Right atrium auricular region (tissue), 2 donors: ENCODE measurements at regions not wholly inside any gene's neighbourhood (a gene's known extent, or its start where the extent isn't known, plus 50 kb on each side); places are given as distances from the start of the nearest gene placed in this dataset.

ENCODE experiments used
- DNase-seq: peaks from one replicate; pipeline ENCODE4 v3.0.0-alpha.2; 2019; ENCODE audit warnings: low spot score
- H3K27ac ChIP-seq, 2 donors: fragments of 200-600 bp; sonication (generic); 1 replicate in 1 of 2; 2 replicates in 1 of 2; pipeline ENCODE4 v1.5.1; 2016 to 2019
- H3K27me3 ChIP-seq, 2 donors: fragments of 200-600 bp; sonication (generic); one replicate each; pipeline versions ENCODE4 v1.5.1 to v1.6.0; 2017 to 2019
- H3K36me3 ChIP-seq: fragments of 200-600 bp; sonication (generic); one replicate; pipeline ENCODE4 v1.5.1; 2016
- H3K4me1 ChIP-seq, 2 donors: fragments of 200-600 bp; sonication (generic); one replicate each; pipeline versions ENCODE4 v1.5.1 to v1.6.0; 2017 to 2019
- H3K4me3 ChIP-seq, 2 donors: fragments of 200-600 bp; sonication (generic); 1 replicate in 1 of 2; 2 replicates in 1 of 2; pipeline ENCODE4 v1.5.1; 2017 to 2019; ENCODE audit warnings: mild to moderate bottlenecking in 1 of 2, moderate library complexity in 1 of 2
- H3K9me3 ChIP-seq, 2 donors: fragments of 200-600 bp; sonication (generic); one replicate each; pipeline ENCODE4 v1.5.1; 2019
- TF ChIP-seq, protein P1 (sequence below), 2 donors: fragments of 200-600 bp; sonication (generic); IDR thresholded peaks; one replicate each; pipeline ENCODE4 v1.5.1; 2019; ENCODE audit warnings: antibody characterized with exemption in 2 of 2

- H3K27me3 ChIP-seq, result no peaks in the 10 kb centered on the region
- H3K36me3 ChIP-seq, result no peaks in the 10 kb centered on the region
- no peak for DNase-seq
- TF ChIP-seq, protein P1, sequence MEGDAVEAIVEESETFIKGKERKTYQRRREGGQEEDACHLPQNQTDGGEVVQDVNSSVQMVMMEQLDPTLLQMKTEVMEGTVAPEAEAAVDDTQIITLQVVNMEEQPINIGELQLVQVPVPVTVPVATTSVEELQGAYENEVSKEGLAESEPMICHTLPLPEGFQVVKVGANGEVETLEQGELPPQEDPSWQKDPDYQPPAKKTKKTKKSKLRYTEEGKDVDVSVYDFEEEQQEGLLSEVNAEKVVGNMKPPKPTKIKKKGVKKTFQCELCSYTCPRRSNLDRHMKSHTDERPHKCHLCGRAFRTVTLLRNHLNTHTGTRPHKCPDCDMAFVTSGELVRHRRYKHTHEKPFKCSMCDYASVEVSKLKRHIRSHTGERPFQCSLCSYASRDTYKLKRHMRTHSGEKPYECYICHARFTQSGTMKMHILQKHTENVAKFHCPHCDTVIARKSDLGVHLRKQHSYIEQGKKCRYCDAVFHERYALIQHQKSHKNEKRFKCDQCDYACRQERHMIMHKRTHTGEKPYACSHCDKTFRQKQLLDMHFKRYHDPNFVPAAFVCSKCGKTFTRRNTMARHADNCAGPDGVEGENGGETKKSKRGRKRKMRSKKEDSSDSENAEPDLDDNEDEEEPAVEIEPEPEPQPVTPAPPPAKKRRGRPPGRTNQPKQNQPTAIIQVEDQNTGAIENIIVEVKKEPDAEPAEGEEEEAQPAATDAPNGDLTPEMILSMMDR (IDR thresholded peaks at IDR 0.05), result no peak
- H3K9me3 ChIP-seq, result no peaks in the 10 kb centered on the region
- H3K4me1 ChIP-seq, result no peaks in the 10 kb centered on the region
- no peak overlapping the region for H3K27ac ChIP-seq
- H3K4me3 ChIP-seq, result no peak overlapping the region
Measured at GRCh38 chr5:159560088-159560487, 229.8 kb upstream of the IL12B start.

- no peaks in the 10 kb centered on the region for H3K27me3 ChIP-seq
- no peak overlapping the region for H3K4me3 ChIP-seq
- no peaks in the 10 kb centered on the region for H3K36me3 ChIP-seq
- TF ChIP-seq, protein P1 (IDR thresholded peaks at IDR 0.05), result no peak
- H3K9me3 ChIP-seq, result no peaks in the 10 kb centered on the region
- no peaks in the 10 kb centered on the region for H3K4me1 ChIP-seq
- DNase-seq, result no peak
- no peak overlapping the region for H3K27ac ChIP-seq
Measured at GRCh38 chr5:159564031-159564430, 233.7 kb upstream of the IL12B start.

GRCh38 chr5:159566832-159567231 lies 236.5 kb upstream of the IL12B start:
- H3K4me1 ChIP-seq, result no peaks in the 10 kb centered on the region
- H3K27me3 ChIP-seq, result no peaks in the 10 kb centered on the region
- no peaks in the 10 kb centered on the region for H3K36me3 ChIP-seq
- DNase-seq, result no peak
- H3K9me3 ChIP-seq, result no peaks in the 10 kb centered on the region
- no peak overlapping the region for H3K4me3 ChIP-seq
- TF ChIP-seq, protein P1 (IDR thresholded peaks at IDR 0.05), result no peak
- no peak overlapping the region for H3K27ac ChIP-seq

DNA sequence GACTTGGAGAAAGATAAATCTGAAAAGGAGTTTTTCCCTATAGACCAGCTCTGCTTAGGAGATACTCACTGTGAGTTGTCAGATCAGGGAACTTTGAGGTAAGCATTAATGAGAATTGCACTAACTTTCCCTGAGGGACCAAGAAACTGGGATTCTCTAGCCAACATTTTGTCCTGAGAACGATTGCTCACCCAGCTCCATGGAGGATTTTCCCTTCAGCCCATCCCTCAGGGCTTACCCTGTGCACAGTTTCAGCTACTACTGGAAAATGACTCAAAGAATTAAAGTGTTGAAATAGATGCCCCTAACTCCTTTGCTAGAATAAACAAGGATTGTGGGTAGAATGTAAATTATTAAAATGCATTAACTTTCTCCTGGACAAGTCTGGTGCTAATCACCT lies 237.2 kb upstream of the IL12B start:
- TF ChIP-seq, protein P1 (IDR thresholded peaks at IDR 0.05), result no peak
- H3K9me3 ChIP-seq, result no peaks in the 10 kb centered on the region
- H3K36me3 ChIP-seq, result no peaks in the 10 kb centered on the region
- H3K4me3 ChIP-seq, result no peak overlapping the region
- H3K4me1 ChIP-seq, result no peaks in the 10 kb centered on the region
- DNase-seq, result no peak
- no peak overlapping the region for H3K27ac ChIP-seq
- no peaks in the 10 kb centered on the region for H3K27me3 ChIP-seq

DNA sequence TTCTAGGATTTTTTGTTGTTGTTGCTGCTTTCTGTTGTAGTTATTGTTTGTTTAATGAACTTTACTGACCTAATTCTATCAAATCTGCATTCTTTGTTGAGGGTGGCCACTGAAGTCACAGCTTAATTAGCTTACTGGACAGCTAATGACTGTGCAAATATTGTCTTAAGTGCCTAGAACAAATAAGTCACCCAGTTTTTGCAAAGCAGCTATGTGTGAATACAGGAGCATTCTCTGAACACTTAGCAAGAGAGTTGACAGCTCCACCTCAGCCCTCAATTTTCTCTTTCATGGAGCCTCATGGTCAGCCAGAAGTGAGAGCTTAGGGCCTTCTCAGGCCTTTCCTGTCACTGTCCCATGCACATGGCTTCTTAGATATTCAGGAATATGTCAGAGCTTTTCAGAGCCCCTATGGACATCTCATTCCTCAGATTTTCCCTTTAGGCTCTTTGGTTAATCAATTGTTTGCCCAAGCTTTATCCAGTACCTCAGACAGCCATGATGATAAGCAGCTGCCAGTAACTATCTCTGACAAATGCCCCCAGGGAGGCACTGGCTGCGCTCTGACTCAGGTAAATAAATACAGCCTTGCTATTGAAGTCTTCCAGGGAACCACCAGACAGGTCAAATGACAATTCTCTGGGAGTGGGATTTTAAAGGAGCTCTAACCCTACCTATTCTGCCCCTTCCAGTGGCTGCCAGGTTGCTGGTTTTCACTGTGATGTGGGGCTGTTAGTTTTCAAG lies 241.4 kb upstream of the IL12B start:
- no peak for DNase-seq
- H3K4me3 ChIP-seq, result no peak overlapping the region
- TF ChIP-seq, protein P1 (IDR thresholded peaks at IDR 0.05), result no peak

DNA sequence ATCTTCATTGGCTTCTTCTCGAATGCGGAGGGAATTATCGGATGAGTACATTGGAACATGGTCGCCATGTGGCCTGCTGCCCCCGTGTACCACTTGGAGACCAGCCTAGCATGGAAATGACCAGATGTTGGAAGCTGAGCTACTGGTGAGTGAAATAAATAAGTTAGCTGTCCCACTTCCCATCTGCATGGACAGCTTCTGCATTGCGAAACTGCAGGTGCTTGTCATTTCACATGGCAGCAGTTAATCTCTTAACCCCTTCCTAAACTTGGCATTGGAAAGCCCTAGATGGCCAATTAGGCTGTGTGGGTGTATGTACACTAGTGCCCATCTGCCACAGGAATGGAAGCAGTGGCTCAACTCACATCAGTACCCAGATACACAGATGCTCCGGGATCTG lies 246.6 kb upstream of the IL12B start:
- Histone ChIP-seq H3K4me1 (no peaks in the 10 kb centered on the region), H3K27ac (no peak overlapping the region), H3K4me3 (no peak overlapping the region), H3K36me3 (no peaks in the 10 kb centered on the region), H3K27me3 (no peaks in the 10 kb centered on the region), H3K9me3 (no peaks in the 10 kb centered on the region)
- DNase-seq, result no peak
- TF ChIP-seq, protein P1 (IDR thresholded peaks at IDR 0.05), result no peak

More for the DNA sequence above, 241.4 kb upstream of the IL12B start:
- Histone ChIP-seq H3K36me3 (no peaks in the 10 kb centered on the region), H3K9me3 (no peaks in the 10 kb centered on the region), H3K4me1 (no peaks in the 10 kb centered on the region), H3K27me3 (no peaks in the 10 kb centered on the region), H3K27ac (no peak overlapping the region)
